SU-DHL-6 (cell line): ENCODE measurements at regions not wholly inside any gene's neighbourhood (a gene's known extent, or its start where the extent isn't known, plus 50 kb on each side); places are given as distances from the start of the nearest gene placed in this dataset.
"Not testable (repeated sequence)": the region's sequence is repeated elsewhere in the genome, so short reads cannot be mapped to it uniquely, and the experiment has no call there.

Source experiments
- H2AFZ ChIP-seq: fragments of 200-600 bp; sonication (generic); 2 replicates; pipeline ENCODE4 v1.6.1; 2014; ENCODE audit warnings: low read depth, mild to moderate bottlenecking, moderate library complexity, mixed read lengths, antibody characterized with exemption, low read length; ENCODE audit not compliant: severe bottlenecking
- H3F3A ChIP-seq: fragments of 200-600 bp; shearing (Covaris generic); 2 replicates; pipeline ENCODE4 v1.6.0; 2016; ENCODE audit warnings: antibody characterized with exemption, mild to moderate bottlenecking; ENCODE audit not compliant: insufficient read depth
- H3K27ac ChIP-seq: fragments of 200-600 bp; sonication (generic); 2 replicates; pipeline ENCODE4 v1.5.1; 2016; ENCODE audit warnings: low read depth, mild to moderate bottlenecking, low read length, moderate library complexity, mixed read lengths
- H3K27me3 ChIP-seq: fragments of 200-600 bp; sonication (generic), shearing (Covaris generic); 2 replicates; pipeline ENCODE4 v1.6.0; 2014; ENCODE audit warnings: mild to moderate bottlenecking, low read length
- H3K36me3 ChIP-seq: fragments of 200-600 bp; sonication (generic); 2 replicates; pipeline ENCODE4 v1.6.1; 2014; ENCODE audit warnings: mild to moderate bottlenecking, low read length, mixed read lengths
- H3K4me2 ChIP-seq: fragments of 300-600, 200-600 bp; shearing (Covaris generic), sonication (generic); 2 replicates; pipeline ENCODE4 v1.6.0; 2014; ENCODE audit warnings: low read length, low read depth, mild to moderate bottlenecking; ENCODE audit not compliant: poor library complexity, severe bottlenecking
- H3K4me3 ChIP-seq: fragments of 200-600 bp; sonication (generic); 2 replicates; pipeline ENCODE4 v1.5.1; 2014; ENCODE audit warnings: antibody characterized with exemption, low read length, mild to moderate bottlenecking, mixed read lengths; ENCODE audit not compliant: insufficient read depth, poor library complexity, severe bottlenecking
- H3K79me2 ChIP-seq: fragments of 200-600 bp; sonication (generic); 2 replicates; pipeline ENCODE4 v1.6.1; 2014; ENCODE audit warnings: mild to moderate bottlenecking, low read length, moderate library complexity; ENCODE audit not compliant: insufficient read depth
- H3K9ac ChIP-seq: fragments of 200-600 bp; sonication (generic); 2 replicates; pipeline ENCODE4 v1.7.0; 2014; ENCODE audit warnings: mild to moderate bottlenecking, low read length
- H3K9me2 ChIP-seq: fragments of 200-600 bp; sonication (generic); replicated peaks from 2 replicates; pipeline ENCODE4 v1.6.1; 2014; ENCODE audit warnings: low read length; ENCODE audit not compliant: insufficient read depth
- H3K9me3 ChIP-seq: fragments of 200-600 bp; sonication (generic); 2 replicates; pipeline ENCODE4 v1.6.1; 2014; ENCODE audit warnings: low read length, mixed read lengths; ENCODE audit not compliant: insufficient read depth
- H4K20me1 ChIP-seq: fragments of 200-600 bp; sonication (generic); 2 replicates; pipeline ENCODE4 v1.6.1; 2014; ENCODE audit warnings: low read depth, mild to moderate bottlenecking, antibody characterized with exemption, low read length, moderate library complexity, mixed read lengths
- CTCF ChIP-seq: fragments of 200-600 bp; sonication (generic); IDR thresholded peaks from one replicate; pipeline ENCODE4 v1.5.1; 2017; ENCODE audit warnings: antibody characterized with exemption, mild to moderate bottlenecking, low read length, moderate library complexity; ENCODE audit not compliant: insufficient read depth, poor library complexity, severe bottlenecking
- EZH2phosphoT487 ChIP-seq: fragments of 200-600 bp; sonication (generic), shearing (Covaris generic); conservative IDR thresholded peaks from 2 replicates; pipeline ENCODE4 v1.6.1; 2018; ENCODE audit warnings: mild to moderate bottlenecking, antibody characterized with exemption, low read length, moderate library complexity, mixed read lengths

- no peak overlapping the region for H3K4me3 ChIP-seq
- no peak overlapping the region for H3K27ac ChIP-seq
- no peaks in the 10 kb centered on the region for H3K9me2 ChIP-seq
- no peaks in the 10 kb centered on the region for H3K27me3 ChIP-seq
- no peaks in the 10 kb centered on the region for H3K36me3 ChIP-seq
- no peaks in the 10 kb centered on the region for H3K79me2 ChIP-seq
- no peaks in the 10 kb centered on the region for H3F3A ChIP-seq
- no peaks in the 10 kb centered on the region for H4K20me1 ChIP-seq
- H3K9ac ChIP-seq = no peak overlapping the region
- H2AFZ ChIP-seq = no peak overlapping the region
- no peak for TF ChIP-seq EZH2phosphoT487
- no peak for TF ChIP-seq CTCF
- H3K4me2 ChIP-seq = no peak overlapping the region
- H3K9me3 ChIP-seq = no peaks in the 10 kb centered on the region
Observed at GRCh38 chr4:155060419-155060818, 148.0 kb upstream of the NPY2R start.

GRCh38 chr4:155060873-155061272, 147.6 kb upstream of the NPY2R start:
- Histone ChIP-seq H3K27me3 (no peaks in the 10 kb centered on the region), H3K27ac (no peak overlapping the region), H3K9me3 (no peaks in the 10 kb centered on the region), H3F3A (no peaks in the 10 kb centered on the region), H2AFZ (no peak overlapping the region), H3K36me3 (no peaks in the 10 kb centered on the region), H3K9me2 (no peaks in the 10 kb centered on the region), H3K79me2 (no peaks in the 10 kb centered on the region), H3K4me2 (no peak overlapping the region), H4K20me1 (no peaks in the 10 kb centered on the region), H3K4me3 (no peak overlapping the region), H3K9ac (no peak overlapping the region)
- no peak for TF ChIP-seq CTCF
- no peak for TF ChIP-seq EZH2phosphoT487

GRCh38 chr4:155062948-155063347, 145.5 kb upstream of the NPY2R start:
- H3K27ac ChIP-seq = no peak overlapping the region
- TF ChIP-seq CTCF (no peak), EZH2phosphoT487 (no peak)
- H3K4me2 ChIP-seq = no peak overlapping the region

GRCh38 chr4:155064934-155065333, 143.5 kb upstream of the NPY2R start:
- H3K36me3 ChIP-seq, H3K27ac ChIP-seq, H2AFZ ChIP-seq, H3K4me2 ChIP-seq, H3K27me3 ChIP-seq, H3F3A ChIP-seq, H3K9ac ChIP-seq, H3K4me3 ChIP-seq, H4K20me1 ChIP-seq, H3K9me3 ChIP-seq, H3K9me2 ChIP-seq, H3K79me2 ChIP-seq: not testable (repeated sequence)

More at GRCh38 chr4:155062948-155063347, 145.5 kb upstream of the NPY2R start:
- H3K36me3 ChIP-seq = no peaks in the 10 kb centered on the region
- no peak overlapping the region for H3K4me3 ChIP-seq
- no peaks in the 10 kb centered on the region for H3K9me3 ChIP-seq
- no peak overlapping the region for H2AFZ ChIP-seq
- no peaks in the 10 kb centered on the region for H3K27me3 ChIP-seq
- no peaks in the 10 kb centered on the region for H3F3A ChIP-seq
- H3K9me2 ChIP-seq = no peaks in the 10 kb centered on the region
- H3K79me2 ChIP-seq = no peaks in the 10 kb centered on the region
- H4K20me1 ChIP-seq = no peaks in the 10 kb centered on the region
- H3K9ac ChIP-seq = no peak overlapping the region
